Testis (tissue), 2 donors: ENCODE measurements at regions not wholly inside any gene's neighbourhood (a gene's known extent, or its start where the extent isn't known, plus 50 kb on each side); places are given as distances from the start of the nearest gene placed in this dataset.

Source experiments
- DNase-seq: peaks from one replicate; pipeline ENCODE4 v3.0.0-alpha.2; 2019
- H3K27ac ChIP-seq, 2 donors: fragments of 200-600 bp; sonication (generic); one replicate each; pipeline ENCODE4 v1.5.1; 2019
- H3K27me3 ChIP-seq: fragments of 200-600 bp; sonication (generic); one replicate; pipeline ENCODE4 v1.5.1; 2019
- H3K36me3 ChIP-seq: fragments of 200-600 bp; sonication (generic); one replicate; pipeline ENCODE4 v1.5.1; 2017; ENCODE audit warnings: low read depth; ENCODE audit errors: missing control alignments
- H3K4me1 ChIP-seq: fragments of 200-600 bp; sonication (generic); one replicate; pipeline ENCODE4 v1.5.1; 2019
- H3K4me3 ChIP-seq, 2 donors: fragments of 200-600 bp; sonication (generic); one replicate each; pipeline ENCODE4 v1.5.1; 2017 to 2019
- H3K9me3 ChIP-seq: fragments of 200-600 bp; sonication (generic); one replicate; pipeline ENCODE4 v1.5.1; 2017
- POLR2A ChIP-seq: fragments of 450-650 bp; IDR thresholded peaks from one replicate; pipeline ENCODE4 v1.6.1; 2017; ENCODE audit warnings: antibody characterized with exemption, mild to moderate bottlenecking, moderate library complexity
- WGBS, 2 donors: methylation state at CpG; one replicate each; pipeline ENCODE4 v1.1.5; 2018; 5-methylcytosine and 5-hydroxymethylcytosine counted together
- intact Hi-C: fragments of 100-400 bp; cut with DNase I; formaldehyde crosslinking; loops from one replicate; pipeline ENCODE4 v1.15.1; 2023; ENCODE audit warnings: low total_unique reads
- TF ChIP-seq, protein P1 (sequence below), 3 experiments: fragments of 450-650 bp in 2 of 3; fragments of 200-600 bp in 1 of 3; sonication (generic) in 1 of 3; IDR thresholded peaks; one replicate each; pipeline ENCODE4 v1.5.1; 2016 to 2019; ENCODE audit warnings: antibody characterized with exemption in 3 of 3, mild to moderate bottlenecking in 2 of 3, moderate library complexity in 1 of 3

DNA sequence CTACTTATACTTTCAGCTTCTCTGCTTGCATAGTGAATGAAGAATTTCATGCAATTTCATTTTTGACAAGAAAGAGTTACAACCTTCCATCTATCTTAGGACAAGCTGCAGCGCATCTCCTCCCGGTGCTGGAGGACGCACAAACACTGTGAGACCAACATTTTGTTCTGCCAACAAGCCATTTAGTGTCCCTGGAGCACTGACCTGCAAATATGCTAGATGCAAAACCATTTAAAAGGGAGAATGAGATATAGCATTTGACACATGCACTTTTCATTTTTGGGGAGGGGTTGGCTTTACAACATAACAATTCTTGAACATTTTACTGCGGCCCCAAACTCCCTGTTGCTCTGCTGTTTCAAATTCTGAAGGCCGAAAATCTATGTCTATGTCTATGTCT is 127.2 kb upstream of the SLC30A5 start:
- TF ChIP-seq, protein P1, sequence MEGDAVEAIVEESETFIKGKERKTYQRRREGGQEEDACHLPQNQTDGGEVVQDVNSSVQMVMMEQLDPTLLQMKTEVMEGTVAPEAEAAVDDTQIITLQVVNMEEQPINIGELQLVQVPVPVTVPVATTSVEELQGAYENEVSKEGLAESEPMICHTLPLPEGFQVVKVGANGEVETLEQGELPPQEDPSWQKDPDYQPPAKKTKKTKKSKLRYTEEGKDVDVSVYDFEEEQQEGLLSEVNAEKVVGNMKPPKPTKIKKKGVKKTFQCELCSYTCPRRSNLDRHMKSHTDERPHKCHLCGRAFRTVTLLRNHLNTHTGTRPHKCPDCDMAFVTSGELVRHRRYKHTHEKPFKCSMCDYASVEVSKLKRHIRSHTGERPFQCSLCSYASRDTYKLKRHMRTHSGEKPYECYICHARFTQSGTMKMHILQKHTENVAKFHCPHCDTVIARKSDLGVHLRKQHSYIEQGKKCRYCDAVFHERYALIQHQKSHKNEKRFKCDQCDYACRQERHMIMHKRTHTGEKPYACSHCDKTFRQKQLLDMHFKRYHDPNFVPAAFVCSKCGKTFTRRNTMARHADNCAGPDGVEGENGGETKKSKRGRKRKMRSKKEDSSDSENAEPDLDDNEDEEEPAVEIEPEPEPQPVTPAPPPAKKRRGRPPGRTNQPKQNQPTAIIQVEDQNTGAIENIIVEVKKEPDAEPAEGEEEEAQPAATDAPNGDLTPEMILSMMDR (IDR thresholded peaks at IDR 0.05): no peak
- TF ChIP-seq POLR2A: no peak
- no peaks in the 10 kb centered on the region for H3K27me3 ChIP-seq
- H3K4me1 ChIP-seq: no peaks in the 10 kb centered on the region
- no peaks in the 10 kb centered on the region for H3K36me3 ChIP-seq
- 59 to 62% methylated on average over 5 of the region's 5 CpGs for WGBS, 2 donors
- intact Hi-C loops: no loop called here
- no peak overlapping the region for H3K4me3 ChIP-seq
- peak overlapping the region in 1 of 2 donors; percentile 6 for H3K27ac ChIP-seq
- H3K9me3 ChIP-seq: no peaks in the 10 kb centered on the region
- no peak for DNase-seq

DNA sequence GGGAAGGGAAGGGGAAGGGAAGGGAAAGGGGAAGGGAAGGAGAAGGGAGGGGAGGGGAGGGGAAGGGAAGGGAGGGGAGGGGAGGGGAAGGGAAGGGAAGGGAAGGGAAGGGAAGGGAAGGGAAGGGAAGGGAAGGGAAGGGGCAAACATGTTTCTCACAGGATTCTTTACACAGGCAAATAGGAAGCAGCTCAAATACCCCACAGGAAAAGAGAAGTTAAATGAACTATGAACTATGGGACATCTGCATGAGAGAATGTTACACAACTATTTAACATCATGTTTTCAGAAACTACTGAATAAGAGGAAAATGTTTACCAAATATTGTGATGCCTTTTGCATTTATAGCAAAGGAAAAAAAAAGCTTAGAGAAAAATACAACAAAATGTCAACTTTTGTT is 125.4 kb upstream of the SLC30A5 start:
- H3K4me1 ChIP-seq: no peaks in the 10 kb centered on the region
- H3K36me3 ChIP-seq: no peaks in the 10 kb centered on the region
- H3K27me3 ChIP-seq: no peaks in the 10 kb centered on the region
- H3K9me3 ChIP-seq: no peaks in the 10 kb centered on the region
- H3K27ac ChIP-seq: no peak overlapping the region
- intact Hi-C loops: no loop called here
- no peak for DNase-seq
- H3K4me3 ChIP-seq: no peak overlapping the region
- TF ChIP-seq POLR2A: no peak
- TF ChIP-seq, protein P1 (IDR thresholded peaks at IDR 0.05): no peak

DNA sequence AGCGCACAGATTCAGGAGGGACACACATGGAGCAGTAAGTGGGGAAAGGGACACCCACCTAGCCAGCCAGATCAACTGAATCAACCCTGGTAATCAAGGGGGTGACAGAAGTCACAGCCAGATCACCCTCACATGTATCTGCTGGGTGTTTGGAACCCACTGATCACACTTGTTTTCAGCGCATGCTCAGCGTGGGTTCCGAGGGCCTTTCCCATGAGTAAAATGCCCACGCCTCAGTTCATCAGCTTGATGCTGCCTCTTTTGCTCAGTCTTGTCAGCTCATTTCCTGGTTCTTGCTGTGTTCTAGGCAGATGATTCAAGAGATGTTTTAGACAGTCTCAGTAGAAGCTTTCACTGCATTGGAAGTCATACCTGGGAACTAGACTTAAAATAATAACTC is 123.2 kb upstream of the SLC30A5 start:
- Histone ChIP-seq H3K27me3 (no peaks in the 10 kb centered on the region), H3K4me3 (no peak overlapping the region), H3K9me3 (no peaks in the 10 kb centered on the region), H3K4me1 (no peaks in the 10 kb centered on the region), H3K27ac (no peak overlapping the region), H3K36me3 (no peaks in the 10 kb centered on the region)
- intact Hi-C loops: no loop called here
- no peak for DNase-seq
- 98% methylated on average over 5 of the region's 5 CpGs for WGBS, 2 donors
- no peak for TF ChIP-seq POLR2A
- TF ChIP-seq, protein P1 (IDR thresholded peaks at IDR 0.05): no peak

DNA sequence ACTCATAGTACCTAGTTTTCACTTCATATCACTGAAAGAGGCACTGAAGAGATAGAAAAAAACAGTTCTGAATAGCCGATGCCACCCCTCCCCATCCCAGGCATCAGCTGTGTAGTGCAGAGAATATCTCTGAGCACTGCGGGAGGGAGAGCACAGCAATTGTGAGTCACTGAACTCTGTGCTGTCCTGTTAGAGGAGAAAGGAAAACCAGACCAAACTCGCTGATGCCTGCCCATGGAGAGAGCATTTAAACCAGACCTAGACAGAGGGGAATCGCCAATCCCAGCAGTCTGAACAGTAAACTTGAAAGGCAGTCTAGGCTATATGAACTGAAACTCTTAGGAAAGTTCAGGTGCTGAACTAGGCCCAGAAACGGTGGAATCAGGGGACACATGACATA is 120.1 kb upstream of the SLC30A5 start:
- Histone ChIP-seq H3K27me3 (no peaks in the 10 kb centered on the region), H3K27ac (no peak overlapping the region), H3K4me1 (no peaks in the 10 kb centered on the region), H3K4me3 (no peak overlapping the region), H3K36me3 (no peaks in the 10 kb centered on the region), H3K9me3 (no peaks in the 10 kb centered on the region)
- intact Hi-C loops: no loop called here
- no peak for DNase-seq
- 92 to 98% methylated on average over 5 of the region's 5 CpGs for WGBS, 2 donors
- TF ChIP-seq POLR2A: no peak
- TF ChIP-seq, protein P1 (IDR thresholded peaks at IDR 0.05): no peak

DNA sequence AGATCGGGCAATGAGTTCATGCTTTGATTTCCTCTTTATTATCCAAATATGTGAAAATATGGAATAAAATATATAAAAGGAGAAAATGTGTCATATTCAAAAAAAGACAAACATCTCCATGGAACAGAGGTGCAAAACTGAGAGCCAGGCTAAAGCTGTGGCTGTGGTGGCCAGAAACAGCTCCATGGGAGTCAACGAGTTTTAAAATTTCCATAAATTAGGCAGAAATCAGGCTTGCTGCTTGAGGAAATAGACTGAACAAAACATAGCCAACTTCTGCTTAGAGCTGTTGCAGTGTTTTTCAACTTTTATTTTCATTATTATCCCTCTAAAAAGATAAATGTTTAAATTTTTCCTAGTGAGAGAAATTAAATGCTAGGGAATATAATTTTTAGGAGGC is 110.8 kb upstream of the SLC30A5 start:
- Histone ChIP-seq H3K36me3 (no peaks in the 10 kb centered on the region), H3K4me1 (no peaks in the 10 kb centered on the region), H3K4me3 (no peak overlapping the region), H3K27me3 (no peaks in the 10 kb centered on the region), H3K27ac (no peak overlapping the region), H3K9me3 (no peaks in the 10 kb centered on the region)
- DNase-seq: no peak
- intact Hi-C loops: no loop called here
- TF ChIP-seq POLR2A: no peak
- TF ChIP-seq, protein P1 (IDR thresholded peaks at IDR 0.05): no peak
- WGBS, 2 donors: 88 to 92% methylated on average over 2 of the region's 2 CpGs
